ENCODE measurements at regions not wholly inside any gene's neighbourhood (a gene's known extent, or its start where the extent isn't known, plus 50 kb on each side); places are given as distances from the start of the nearest gene placed in this dataset.
"Not testable (repeated sequence)": the region's sequence is repeated elsewhere in the genome, so short reads cannot be mapped to it uniquely, and the experiment has no call there.

GRCh38 chr2:87330486-87330885 is 308.8 kb upstream of the PLGLB1 start:
- DNase-seq (ENCODE audit: low spot score); in situ Hi-C loops (cut with HindIII; ENCODE audit: low sequenced_read_pairs): not testable (repeated sequence)

- in situ Hi-C loops (cut with HindIII; ENCODE audit: low sequenced_read_pairs); DNase-seq (ENCODE audit: low spot score): not testable (repeated sequence)
These were observed 310.4 kb upstream of the PLGLB1 start for GRCh38 chr2:87331940-87332583.

- DNase-seq (ENCODE audit: low spot score); in situ Hi-C loops (cut with HindIII; ENCODE audit: low sequenced_read_pairs): not testable (repeated sequence)
These were observed 313.2 kb upstream of the PLGLB1 start for GRCh38 chr2:87334888-87335287.

- in situ Hi-C loops (cut with HindIII; ENCODE audit: low sequenced_read_pairs); DNase-seq (ENCODE audit: low spot score): not testable (repeated sequence)
These were observed 317.4 kb upstream of the PLGLB1 start for GRCh38 chr2:87338998-87339397.

- peak; percentile 11 for DNase-seq (ENCODE audit: low spot score)
- in situ Hi-C loops (cut with HindIII; ENCODE audit: low sequenced_read_pairs): not testable (repeated sequence)
These were observed 320.0 kb upstream of the PLGLB1 start for GRCh38 chr2:87341601-87342014.

- in situ Hi-C loops (cut with HindIII; ENCODE audit: low sequenced_read_pairs): not testable (repeated sequence)
These were observed 320.5 kb upstream of the PLGLB1 start for GRCh38 chr2:87342175-87342574.

GRCh38 chr2:87343347-87343746 is 321.7 kb upstream of the PLGLB1 start:
- DNase-seq (ENCODE audit: low spot score); in situ Hi-C loops (cut with HindIII; ENCODE audit: low sequenced_read_pairs): not testable (repeated sequence)

More at GRCh38 chr2:87342175-87342574, 320.5 kb upstream of the PLGLB1 start:
- not testable (repeated sequence) for DNase-seq (ENCODE audit: low spot score)

GRCh38 chr2:87345283-87345682 is 323.6 kb upstream of the PLGLB1 start:
- DNase-seq (ENCODE audit: low spot score); in situ Hi-C loops (cut with HindIII; ENCODE audit: low sequenced_read_pairs): not testable (repeated sequence)

- in situ Hi-C loops (cut with HindIII; ENCODE audit: low sequenced_read_pairs); DNase-seq (ENCODE audit: low spot score): not testable (repeated sequence)
These were observed 326.9 kb upstream of the PLGLB1 start for GRCh38 chr2:87348556-87348955.

GRCh38 chr2:87349006-87349405 is 327.4 kb upstream of the PLGLB1 start:
- DNase-seq (ENCODE audit: low spot score); in situ Hi-C loops (cut with HindIII; ENCODE audit: low sequenced_read_pairs): not testable (repeated sequence)

- DNase-seq (ENCODE audit: low spot score); in situ Hi-C loops (cut with HindIII; ENCODE audit: low sequenced_read_pairs): not testable (repeated sequence)
These were observed 330.7 kb upstream of the PLGLB1 start for GRCh38 chr2:87352178-87352934.

DNA sequence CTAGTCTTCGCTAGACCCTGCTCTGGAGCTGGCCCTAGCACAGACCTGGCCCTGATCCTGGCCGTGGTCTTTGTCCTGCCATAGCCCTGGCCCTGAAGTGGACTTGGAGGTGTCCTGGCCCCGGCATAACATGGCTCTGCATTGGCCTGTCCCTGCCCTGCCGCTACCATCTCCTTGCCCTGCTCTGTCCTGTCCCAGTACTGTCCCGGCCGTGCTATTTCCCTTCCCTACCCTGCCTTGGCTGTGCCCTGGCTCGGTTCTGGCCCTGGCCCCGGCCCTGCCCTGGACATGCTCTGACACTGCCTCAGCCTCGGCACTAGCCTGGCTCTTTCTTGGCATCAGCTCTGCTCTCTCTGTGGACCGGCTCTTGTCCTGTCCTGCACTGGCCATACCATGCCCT is 331.8 kb upstream of the PLGLB1 start:
- DNase-seq (ENCODE audit: low spot score); in situ Hi-C loops (cut with HindIII; ENCODE audit: low sequenced_read_pairs): not testable (repeated sequence)

GRCh38 chr2:87354102-87354501 is 332.5 kb upstream of the PLGLB1 start:
- in situ Hi-C loops (cut with HindIII; ENCODE audit: low sequenced_read_pairs); DNase-seq (ENCODE audit: low spot score): not testable (repeated sequence)

DNA sequence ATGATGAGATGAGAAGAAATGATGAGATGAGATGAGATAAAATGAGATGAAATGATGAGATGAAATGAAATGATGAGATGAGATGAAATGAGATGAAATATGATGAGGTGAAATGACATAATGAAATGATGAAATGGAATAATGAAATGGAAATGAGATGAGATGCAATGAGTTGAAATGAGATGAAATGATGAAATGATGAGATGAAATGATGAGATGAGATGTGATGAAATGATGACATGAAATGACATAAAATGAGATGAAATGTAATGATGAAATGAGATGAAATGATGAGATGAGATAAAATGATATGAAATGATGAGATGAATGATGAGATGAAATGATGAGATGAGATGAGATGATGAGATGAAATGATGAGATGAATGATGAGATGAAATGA is 338.6 kb upstream of the PLGLB1 start:
- in situ Hi-C loops (cut with HindIII; ENCODE audit: low sequenced_read_pairs); DNase-seq (ENCODE audit: low spot score): not testable (repeated sequence)

DNA sequence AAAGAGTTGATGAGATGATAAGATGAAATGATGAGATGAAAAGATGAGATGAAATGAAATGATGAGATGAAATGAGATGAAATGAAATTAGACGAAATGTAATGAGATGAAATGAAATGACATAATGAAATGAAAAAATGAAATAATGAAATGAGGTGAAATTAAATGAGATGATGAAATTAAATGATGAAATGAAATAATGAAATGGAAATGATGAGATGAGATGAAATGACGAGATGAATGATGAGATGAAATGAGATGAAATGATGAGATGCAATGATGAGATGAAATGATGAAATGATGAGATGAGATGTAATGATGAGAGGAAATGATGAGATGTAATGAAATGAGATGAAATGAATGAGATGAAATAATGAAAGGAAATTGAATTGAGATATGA is 339.3 kb upstream of the PLGLB1 start:
- in situ Hi-C loops (cut with HindIII; ENCODE audit: low sequenced_read_pairs); DNase-seq (ENCODE audit: low spot score): not testable (repeated sequence)

DNA sequence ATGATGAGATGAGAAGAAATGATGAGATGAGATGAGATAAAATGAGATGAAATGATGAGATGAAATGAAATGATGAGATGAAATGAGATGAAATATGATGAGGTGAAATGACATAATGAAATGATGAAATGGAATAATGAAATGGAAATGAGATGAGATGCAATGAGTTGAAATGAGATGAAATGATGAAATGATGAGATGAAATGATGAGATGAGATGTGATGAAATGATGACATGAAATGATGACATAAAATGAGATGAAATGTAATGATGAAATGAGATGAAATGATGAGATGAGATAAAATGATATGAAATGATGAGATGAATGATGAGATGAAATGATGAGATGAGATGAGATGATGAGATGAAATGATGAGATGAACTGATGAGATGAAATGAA is 340.2 kb upstream of the PLGLB1 start:
- DNase-seq (ENCODE audit: low spot score); in situ Hi-C loops (cut with HindIII; ENCODE audit: low sequenced_read_pairs): not testable (repeated sequence)

DNA sequence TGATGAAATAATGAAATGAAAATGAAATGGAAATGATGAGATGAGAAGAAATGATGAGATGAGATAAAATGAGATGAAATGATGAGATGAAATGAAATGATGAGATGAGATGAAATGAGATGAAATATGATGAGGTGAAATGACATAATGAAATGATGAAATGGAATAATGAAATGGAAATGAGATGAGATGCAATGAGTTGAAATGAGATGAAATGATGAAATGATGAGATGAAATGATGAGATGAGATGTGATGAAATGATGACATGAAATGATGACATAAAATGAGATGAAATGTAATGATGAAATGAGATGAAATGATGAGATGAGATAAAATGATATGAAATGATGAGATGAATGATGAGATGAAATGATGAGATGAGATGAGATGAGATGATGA is 342.7 kb upstream of the PLGLB1 start:
- in situ Hi-C loops (cut with HindIII; ENCODE audit: low sequenced_read_pairs); DNase-seq (ENCODE audit: low spot score): not testable (repeated sequence)

GRCh38 chr2:87365038-87365437 is 343.4 kb upstream of the PLGLB1 start:
- in situ Hi-C loops (cut with HindIII; ENCODE audit: low sequenced_read_pairs); DNase-seq (ENCODE audit: low spot score): not testable (repeated sequence)

GRCh38 chr2:87386063-87386560 is 361.8 kb upstream of the PLGLB2 start:
- DNase-seq (ENCODE audit: low spot score); in situ Hi-C loops (cut with HindIII; ENCODE audit: low sequenced_read_pairs): not testable (repeated sequence)

GRCh38 chr2:87395784-87396183 is 352.1 kb upstream of the PLGLB2 start:
- DNase-seq (ENCODE audit: low spot score); in situ Hi-C loops (cut with HindIII; ENCODE audit: low sequenced_read_pairs): not testable (repeated sequence)
